Upper lobe of left lung (tissue), 6 donors: ENCODE measurements at regions not wholly inside any gene's neighbourhood (a gene's known extent, or its start where the extent isn't known, plus 50 kb on each side); places are given as distances from the start of the nearest gene placed in this dataset.

ENCODE experiments used
- ATAC-seq, 2 donors: fragments of 200-7000 bp; cut with Tn5 transposase; one replicate each; pipeline ENCODE4 v1.9.1; 2022; ENCODE audit warnings: mild to moderate bottlenecking in 2 of 2, moderate library complexity in 2 of 2; ENCODE audit not compliant: low FRiP score in 2 of 2
- DNase-seq, 2 donors: peaks; one replicate each; pipeline ENCODE4 v3.0.0-alpha.2; 2019 to 2020
- H3K27ac ChIP-seq, 4 donors: fragments of 200-600 bp; sonication (generic); one replicate each; pipeline ENCODE4 v1.5.1; 2016 to 2019
- H3K27me3 ChIP-seq, 4 donors: fragments of 200-600 bp; sonication (generic); one replicate each; pipeline ENCODE4 v1.5.1; 2017 to 2019
- H3K36me3 ChIP-seq, 4 donors: fragments of 200-600 bp; sonication (generic); one replicate each; pipeline ENCODE4 v1.5.1; 2016 to 2019
- H3K4me1 ChIP-seq, 4 donors: fragments of 200-600 bp; sonication (generic); one replicate each; pipeline ENCODE4 v1.5.1; 2018 to 2019
- H3K4me3 ChIP-seq, 4 donors: fragments of 200-600 bp; sonication (generic); one replicate each; pipeline ENCODE4 v1.5.1; 2017 to 2019; ENCODE audit warnings: mild to moderate bottlenecking in 2 of 4, moderate library complexity in 1 of 4
- H3K9me3 ChIP-seq, 4 donors: fragments of 200-600 bp; sonication (generic); one replicate each; pipeline ENCODE4 v1.5.1; 2018 to 2019
- EP300 ChIP-seq, 4 donors: sonication (generic); formaldehyde crosslinking; IDR thresholded peaks; one replicate each; pipeline ENCODE4 v1.5.1; 2017; ENCODE audit warnings: antibody characterized with exemption in 4 of 4, control low read depth in 2 of 4
- POLR2A ChIP-seq, 4 donors: fragments of 450-650 bp; IDR thresholded peaks; one replicate each; pipeline ENCODE4 v1.5.1; 2016 to 2017; ENCODE audit warnings: antibody characterized with exemption in 4 of 4, mild to moderate bottlenecking in 2 of 4
- POLR2AphosphoS5 ChIP-seq, 2 donors: sonication (generic); formaldehyde crosslinking; IDR thresholded peaks; one replicate each; pipeline ENCODE4 v1.5.1; 2017; ENCODE audit warnings: antibody characterized with exemption in 2 of 2
- WGBS, 2 donors: methylation state at CpG; one replicate each; pipeline ENCODE4 v1.1.5; 2017 to 2018; 5-methylcytosine and 5-hydroxymethylcytosine counted together
- TF ChIP-seq, protein P1 (sequence below), 6 experiments: fragments of 450-650 bp in 4 of 6; fragments of 200-600 bp in 2 of 6; sonication (generic) in 2 of 6; IDR thresholded peaks; one replicate each; pipeline ENCODE4 v1.5.1; 2016 to 2019; ENCODE audit warnings: antibody characterized with exemption in 6 of 6
- donor health status: DM: no; HTN: no; CAD: no; lungs with moderate emphysema.
- donor health status: DM: no; HTN: yes; CAD: no; lungs with severe emphysema.

DNA sequence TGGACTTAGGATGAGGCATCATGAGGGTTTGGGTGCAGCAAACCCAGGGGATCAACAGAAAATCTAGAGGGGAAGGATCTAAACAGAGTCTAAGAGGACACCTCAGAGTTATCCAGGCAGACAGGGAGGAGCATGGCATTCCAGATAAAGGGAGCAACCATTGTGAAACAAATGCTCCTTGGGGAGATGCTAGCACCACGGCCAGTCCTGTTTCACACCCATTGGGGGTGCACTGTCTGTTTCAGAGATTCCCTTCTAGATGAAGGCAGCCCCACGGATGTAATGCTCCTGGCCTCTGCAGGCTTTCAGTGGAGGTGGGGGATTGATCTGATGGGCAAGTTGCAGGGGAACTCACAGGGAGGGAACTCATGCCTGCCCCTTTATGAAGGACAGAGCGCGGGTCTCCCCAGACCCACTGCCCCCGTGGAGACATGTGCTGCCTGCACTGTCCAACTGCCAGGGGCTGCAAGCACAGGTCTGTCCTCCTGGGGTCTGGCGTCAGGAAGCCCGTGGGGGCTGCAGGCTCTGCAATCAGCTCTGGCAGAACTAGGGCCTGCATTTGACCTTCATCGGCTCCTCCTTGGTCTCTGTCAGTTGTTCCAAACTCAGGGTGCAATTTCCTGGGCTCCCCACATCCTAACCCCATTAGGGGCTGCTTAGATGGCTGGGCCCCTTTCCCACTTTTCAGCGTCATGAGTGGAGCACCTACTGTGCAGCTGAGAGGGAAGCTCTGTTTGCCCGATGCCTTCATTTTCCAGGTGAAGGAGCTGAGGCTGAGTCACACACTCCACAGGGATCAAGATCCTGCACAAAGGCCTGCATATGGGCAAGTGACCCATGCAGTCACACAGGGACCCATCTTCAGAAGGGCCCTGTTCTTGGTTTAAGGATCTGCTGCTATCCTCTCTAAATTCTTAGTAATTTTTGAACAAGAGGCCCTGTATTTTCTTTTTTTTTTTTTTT, 163.4 kb downstream of the ARL4C start:
- no peak overlapping the region for H3K27ac ChIP-seq
- WGBS, 2 donors, result 88 to 89% methylated on average over 5 to 10 of the region's 10 CpGs
- H3K36me3 ChIP-seq, result no peaks in the 10 kb centered on the region
- no peaks in the 10 kb centered on the region for H3K9me3 ChIP-seq
- no peak for TF ChIP-seq POLR2A (IDR thresholded peaks at IDR 0.05)
- TF ChIP-seq, protein P1, sequence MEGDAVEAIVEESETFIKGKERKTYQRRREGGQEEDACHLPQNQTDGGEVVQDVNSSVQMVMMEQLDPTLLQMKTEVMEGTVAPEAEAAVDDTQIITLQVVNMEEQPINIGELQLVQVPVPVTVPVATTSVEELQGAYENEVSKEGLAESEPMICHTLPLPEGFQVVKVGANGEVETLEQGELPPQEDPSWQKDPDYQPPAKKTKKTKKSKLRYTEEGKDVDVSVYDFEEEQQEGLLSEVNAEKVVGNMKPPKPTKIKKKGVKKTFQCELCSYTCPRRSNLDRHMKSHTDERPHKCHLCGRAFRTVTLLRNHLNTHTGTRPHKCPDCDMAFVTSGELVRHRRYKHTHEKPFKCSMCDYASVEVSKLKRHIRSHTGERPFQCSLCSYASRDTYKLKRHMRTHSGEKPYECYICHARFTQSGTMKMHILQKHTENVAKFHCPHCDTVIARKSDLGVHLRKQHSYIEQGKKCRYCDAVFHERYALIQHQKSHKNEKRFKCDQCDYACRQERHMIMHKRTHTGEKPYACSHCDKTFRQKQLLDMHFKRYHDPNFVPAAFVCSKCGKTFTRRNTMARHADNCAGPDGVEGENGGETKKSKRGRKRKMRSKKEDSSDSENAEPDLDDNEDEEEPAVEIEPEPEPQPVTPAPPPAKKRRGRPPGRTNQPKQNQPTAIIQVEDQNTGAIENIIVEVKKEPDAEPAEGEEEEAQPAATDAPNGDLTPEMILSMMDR (IDR thresholded peaks at IDR 0.05), result no peak
- no peaks in the 10 kb centered on the region for H3K27me3 ChIP-seq
- no peak for ATAC-seq
- peak in 1 of 2 donors; percentile 33 for DNase-seq
- no peak overlapping the region for H3K4me3 ChIP-seq
- H3K4me1 ChIP-seq, result peaks cover 0 to 4% (median 0%) of the 10 kb centered on the region in 4 donors

DNA sequence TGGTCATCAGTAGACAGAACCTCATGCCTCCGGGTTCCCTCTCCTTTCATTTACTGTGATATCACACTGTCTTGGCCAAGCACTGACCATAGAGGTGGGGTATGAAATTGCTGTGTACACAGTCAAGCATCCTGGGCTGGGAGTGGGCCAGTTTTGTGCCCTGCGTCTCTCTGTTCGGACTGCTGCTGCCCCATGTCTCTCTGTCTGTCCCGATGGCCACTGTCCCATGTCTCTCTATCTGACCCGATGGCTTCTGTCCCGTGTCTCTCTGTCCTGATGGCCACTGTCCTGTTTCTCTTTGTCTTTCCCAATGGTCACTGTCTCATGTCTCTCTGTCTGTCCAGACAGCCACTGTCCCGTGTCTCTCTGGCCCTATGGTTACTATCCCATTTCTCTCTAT, 164.9 kb downstream of the ARL4C start:
- Histone ChIP-seq H3K27ac (no peak overlapping the region), H3K36me3 (no peaks in the 10 kb centered on the region), H3K27me3 (no peaks in the 10 kb centered on the region), H3K9me3 (no peaks in the 10 kb centered on the region), H3K4me1 (peaks cover 0 to 4% (median 0%) of the 10 kb centered on the region in 4 donors), H3K4me3 (no peak overlapping the region)
- ATAC-seq, result no peak
- TF ChIP-seq EP300 (IDR thresholded peaks at IDR 0.05) (no peak), POLR2AphosphoS5 (IDR thresholded peaks at IDR 0.05) (no peak), POLR2A (IDR thresholded peaks at IDR 0.05) (no peak)
- TF ChIP-seq, protein P1 (IDR thresholded peaks at IDR 0.05), result no peak
- whole genome bisulfite sequencing, 2 donors, result 90 to 92% methylated on average over 7 of the region's 7 CpGs
- no peak for DNase-seq

DNA sequence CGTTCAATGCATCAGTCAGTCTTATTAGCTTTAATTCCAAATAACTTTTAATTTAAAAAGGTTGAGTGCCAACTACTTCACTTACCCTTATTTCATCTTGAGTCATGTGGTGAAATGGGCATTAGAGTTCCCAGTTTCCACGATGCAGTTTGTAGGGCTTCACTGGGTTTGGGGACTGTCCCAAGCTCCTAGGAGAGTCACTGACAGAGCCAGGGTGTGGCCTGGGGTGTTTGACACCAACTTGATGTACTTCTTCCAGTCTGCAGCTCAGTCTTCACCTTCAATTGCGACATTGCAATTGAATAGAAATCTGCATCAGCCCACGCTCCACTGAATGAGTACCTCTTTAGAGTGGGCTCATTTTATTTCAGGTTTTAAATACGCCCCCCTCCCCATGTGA, 165.3 kb downstream of the ARL4C start:
- ATAC-seq (no peak), DNase-seq (no peak)
- Histone ChIP-seq H3K4me3 (no peak overlapping the region), H3K27ac (no peak overlapping the region), H3K4me1 (peaks cover 0 to 4% (median 0%) of the 10 kb centered on the region in 4 donors), H3K27me3 (no peaks in the 10 kb centered on the region), H3K36me3 (no peaks in the 10 kb centered on the region), H3K9me3 (no peaks in the 10 kb centered on the region)
- 85 to 87% methylated on average over 5 of the region's 5 CpGs for WGBS, 2 donors
- TF ChIP-seq POLR2A (IDR thresholded peaks at IDR 0.05) (no peak), EP300 (IDR thresholded peaks at IDR 0.05) (no peak), POLR2AphosphoS5 (IDR thresholded peaks at IDR 0.05) (no peak)
- TF ChIP-seq, protein P1 (IDR thresholded peaks at IDR 0.05), result no peak

DNA sequence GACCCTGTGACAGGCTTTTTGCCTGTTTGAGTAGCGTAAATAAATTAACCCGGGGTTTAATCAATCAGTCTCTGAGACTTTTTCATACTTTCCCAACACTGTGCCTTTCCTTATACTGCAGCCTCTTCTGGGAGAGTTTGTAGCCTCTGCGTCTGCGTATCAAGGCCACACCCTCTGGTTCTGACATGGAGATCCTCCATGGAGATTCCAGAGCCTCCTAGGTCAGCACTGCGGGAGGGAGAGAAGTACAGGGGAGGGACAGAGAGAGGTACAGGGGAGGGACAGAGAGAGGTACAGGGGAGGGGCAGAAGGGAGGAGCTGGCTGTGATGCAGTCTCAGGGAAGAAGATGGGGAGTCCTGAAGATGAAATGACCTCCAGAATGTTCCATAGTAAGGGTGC, 166.0 kb downstream of the ARL4C start:
- no peak for ATAC-seq
- DNase-seq, result no peak
- Histone ChIP-seq H3K36me3 (no peaks in the 10 kb centered on the region), H3K27ac (no peak overlapping the region), H3K4me1 (peaks cover 0 to 4% (median 0%) of the 10 kb centered on the region in 4 donors), H3K27me3 (no peaks in the 10 kb centered on the region), H3K9me3 (no peaks in the 10 kb centered on the region), H3K4me3 (no peak overlapping the region)
- TF ChIP-seq, protein P1 (IDR thresholded peaks at IDR 0.05), result no peak
- TF ChIP-seq EP300 (IDR thresholded peaks at IDR 0.05), result no peak
- TF ChIP-seq POLR2A (IDR thresholded peaks at IDR 0.05), result no peak
- TF ChIP-seq POLR2AphosphoS5 (IDR thresholded peaks at IDR 0.05), result no peak
- WGBS, 2 donors, result 77 to 80% methylated on average over 5 of the region's 5 CpGs
